ENCODE measurements at regions not wholly inside any gene's neighbourhood (a gene's known extent, or its start where the extent isn't known, plus 50 kb on each side); places are given as distances from the start of the nearest gene placed in this dataset.

- no peak for TF ChIP-seq EZH2 (IDR thresholded peaks at IDR 0.05; ENCODE audit: borderline replicate concordance, low read length)
- TF ChIP-seq, protein P1, sequence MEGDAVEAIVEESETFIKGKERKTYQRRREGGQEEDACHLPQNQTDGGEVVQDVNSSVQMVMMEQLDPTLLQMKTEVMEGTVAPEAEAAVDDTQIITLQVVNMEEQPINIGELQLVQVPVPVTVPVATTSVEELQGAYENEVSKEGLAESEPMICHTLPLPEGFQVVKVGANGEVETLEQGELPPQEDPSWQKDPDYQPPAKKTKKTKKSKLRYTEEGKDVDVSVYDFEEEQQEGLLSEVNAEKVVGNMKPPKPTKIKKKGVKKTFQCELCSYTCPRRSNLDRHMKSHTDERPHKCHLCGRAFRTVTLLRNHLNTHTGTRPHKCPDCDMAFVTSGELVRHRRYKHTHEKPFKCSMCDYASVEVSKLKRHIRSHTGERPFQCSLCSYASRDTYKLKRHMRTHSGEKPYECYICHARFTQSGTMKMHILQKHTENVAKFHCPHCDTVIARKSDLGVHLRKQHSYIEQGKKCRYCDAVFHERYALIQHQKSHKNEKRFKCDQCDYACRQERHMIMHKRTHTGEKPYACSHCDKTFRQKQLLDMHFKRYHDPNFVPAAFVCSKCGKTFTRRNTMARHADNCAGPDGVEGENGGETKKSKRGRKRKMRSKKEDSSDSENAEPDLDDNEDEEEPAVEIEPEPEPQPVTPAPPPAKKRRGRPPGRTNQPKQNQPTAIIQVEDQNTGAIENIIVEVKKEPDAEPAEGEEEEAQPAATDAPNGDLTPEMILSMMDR (IDR thresholded peaks at IDR 0.05; ENCODE audit: low read length): no peak; the same call in 1 of the 2 replicates
- Histone ChIP-seq H3K4me3 (ENCODE audit: low read depth, low read length, poor library complexity, severe bottlenecking) (no peak overlapping the region), H3K27me3 (ENCODE audit: insufficient read depth, low read length) (no peaks in the 10 kb centered on the region; the same call in 1 of the 2 replicates), H3K27ac (ENCODE audit: low read depth, low read length, poor library complexity, severe bottlenecking) (no peak overlapping the region), H3K36me3 (ENCODE audit: insufficient read depth, low read length) (no peaks in the 10 kb centered on the region), H3K79me2 (ENCODE audit: insufficient read depth, low read length) (no peaks in the 10 kb centered on the region), H3F3A (ENCODE audit: insufficient read depth, low read length) (no peaks in the 10 kb centered on the region), H4K20me1 (ENCODE audit: insufficient read depth, low read length) (no peaks in the 10 kb centered on the region), H3K4me2 (ENCODE audit: low read length) (no peak overlapping the region), H3K9me3 (ENCODE audit: low read length) (no peaks in the 10 kb centered on the region), H3K4me1 (ENCODE audit: insufficient read depth, low read length, severe bottlenecking) (no peaks in the 10 kb centered on the region), H2AFZ (ENCODE audit: low read length) (no peak overlapping the region), H3K9me2 (ENCODE audit: low read depth, low read length) (no peaks in the 10 kb centered on the region), H3K9ac (ENCODE audit: low read length) (no peak overlapping the region)
Measured at GRCh38 chr10:78260141-78260540, 226.5 kb downstream of the RPS24 start.

GRCh38 chr10:78260680-78261079 lies 227.0 kb downstream of the RPS24 start:
- Histone ChIP-seq H3K27ac (ENCODE audit: low read depth, low read length, poor library complexity, severe bottlenecking) (no peak overlapping the region), H2AFZ (ENCODE audit: low read length) (no peak overlapping the region), H3K4me3 (ENCODE audit: low read depth, low read length, poor library complexity, severe bottlenecking) (no peak overlapping the region), H3K4me1 (ENCODE audit: insufficient read depth, low read length, severe bottlenecking) (no peaks in the 10 kb centered on the region), H3K27me3 (ENCODE audit: insufficient read depth, low read length) (peaks cover under 1% of the 10 kb centered on the region; the same call in 1 of the 2 replicates), H3K9me2 (ENCODE audit: low read depth, low read length) (no peaks in the 10 kb centered on the region), H3K9me3 (ENCODE audit: low read length) (no peaks in the 10 kb centered on the region), H3F3A (ENCODE audit: insufficient read depth, low read length) (no peaks in the 10 kb centered on the region), H4K20me1 (ENCODE audit: insufficient read depth, low read length) (no peaks in the 10 kb centered on the region), H3K9ac (ENCODE audit: low read length) (no peak overlapping the region), H3K79me2 (ENCODE audit: insufficient read depth, low read length) (no peaks in the 10 kb centered on the region), H3K4me2 (ENCODE audit: low read length) (no peak overlapping the region), H3K36me3 (ENCODE audit: insufficient read depth, low read length) (no peaks in the 10 kb centered on the region)
- no peak for TF ChIP-seq EZH2 (IDR thresholded peaks at IDR 0.05; ENCODE audit: borderline replicate concordance, low read length)
- TF ChIP-seq, protein P1 (IDR thresholded peaks at IDR 0.05; ENCODE audit: low read length): no peak

- H3K9me3 ChIP-seq (ENCODE audit: low read length): no peaks in the 10 kb centered on the region
- no peaks in the 10 kb centered on the region for H3K36me3 ChIP-seq (ENCODE audit: insufficient read depth, low read length)
Measured at GRCh38 chr10:78261291-78261690, 227.6 kb downstream of the RPS24 start.

More at GRCh38 chr10:78261291-78261690, 227.6 kb downstream of the RPS24 start:
- H3K9ac ChIP-seq (ENCODE audit: low read length): no peak overlapping the region
- no peaks in the 10 kb centered on the region for H3F3A ChIP-seq (ENCODE audit: insufficient read depth, low read length)
- peaks cover 3% of the 10 kb centered on the region; the same call in 1 of the 2 replicates for H3K27me3 ChIP-seq (ENCODE audit: insufficient read depth, low read length)
- H3K9me2 ChIP-seq (ENCODE audit: low read depth, low read length): no peaks in the 10 kb centered on the region
- H3K4me3 ChIP-seq (ENCODE audit: low read depth, low read length, poor library complexity, severe bottlenecking): no peak overlapping the region
- H3K4me1 ChIP-seq (ENCODE audit: insufficient read depth, low read length, severe bottlenecking): no peaks in the 10 kb centered on the region
- H2AFZ ChIP-seq (ENCODE audit: low read length): no peak overlapping the region
- H3K4me2 ChIP-seq (ENCODE audit: low read length): no peak overlapping the region
- H3K27ac ChIP-seq (ENCODE audit: low read depth, low read length, poor library complexity, severe bottlenecking): no peak overlapping the region
- no peaks in the 10 kb centered on the region for H4K20me1 ChIP-seq (ENCODE audit: insufficient read depth, low read length)
- no peaks in the 10 kb centered on the region for H3K79me2 ChIP-seq (ENCODE audit: insufficient read depth, low read length)
- TF ChIP-seq, protein P1 (IDR thresholded peaks at IDR 0.05; ENCODE audit: low read length): no peak
- TF ChIP-seq EZH2 (IDR thresholded peaks at IDR 0.05; ENCODE audit: borderline replicate concordance, low read length): no peak
